C4-2B (cell line): ENCODE measurements at regions not wholly inside any gene's neighbourhood (a gene's known extent, or its start where the extent isn't known, plus 50 kb on each side); places are given as distances from the start of the nearest gene placed in this dataset.

ENCODE experiments used
- H3K27ac ChIP-seq: fragments of 450-650 bp; 2 replicates; pipeline ENCODE4 v1.5.1; 2017
- ZFX ChIP-seq: fragments of 450-650 bp; IDR thresholded peaks from 2 replicates; pipeline ENCODE4 v1.6.1; 2017
- TF ChIP-seq, protein P1 (sequence below): fragments of 450-650 bp; conservative IDR thresholded peaks from 2 replicates; pipeline ENCODE4 v1.5.1; 2017; ENCODE audit warnings: mild to moderate bottlenecking

DNA sequence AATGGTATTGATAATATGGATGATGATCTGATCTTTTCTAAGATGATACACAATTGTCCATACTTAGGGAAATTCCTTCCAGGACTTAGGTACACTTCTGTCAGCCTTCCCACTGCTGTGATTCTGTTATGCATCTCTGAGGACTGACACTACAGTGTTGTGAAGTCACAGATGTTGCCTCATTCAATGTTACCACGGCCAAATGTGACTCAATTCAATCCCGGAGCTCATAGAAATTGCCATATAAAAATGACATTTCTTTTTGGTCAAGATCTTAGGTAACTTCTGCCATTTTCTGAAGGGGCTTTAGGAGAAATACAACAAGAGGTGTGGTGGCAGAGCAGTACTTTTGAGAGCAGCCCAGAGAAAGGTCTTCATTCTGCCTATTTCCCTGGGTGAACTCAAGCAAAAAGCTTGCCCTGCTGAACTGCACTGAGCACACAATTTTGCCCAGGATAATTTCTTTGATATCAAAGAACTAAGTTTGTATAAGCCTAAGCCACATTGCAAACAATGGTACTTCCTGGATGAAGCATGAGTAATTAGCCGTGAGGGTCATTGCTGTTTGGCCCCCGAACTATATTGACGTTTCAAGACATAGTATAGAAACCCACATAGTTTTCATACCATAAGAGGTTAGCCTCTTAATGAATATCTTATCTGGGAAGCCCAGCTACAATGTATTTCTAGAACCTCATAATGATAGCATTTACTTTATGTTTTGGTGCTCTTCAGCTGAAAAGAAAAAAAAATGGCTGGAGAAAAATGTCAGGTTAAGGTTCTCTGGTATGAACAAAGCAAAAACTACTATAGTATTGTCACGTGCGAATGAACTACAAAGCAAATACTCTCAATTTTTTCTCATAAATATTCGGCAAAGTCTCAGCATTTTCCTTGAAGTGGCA is 437.4 kb downstream of the MEIS1 start:
- no peak for TF ChIP-seq ZFX
- TF ChIP-seq, protein P1, sequence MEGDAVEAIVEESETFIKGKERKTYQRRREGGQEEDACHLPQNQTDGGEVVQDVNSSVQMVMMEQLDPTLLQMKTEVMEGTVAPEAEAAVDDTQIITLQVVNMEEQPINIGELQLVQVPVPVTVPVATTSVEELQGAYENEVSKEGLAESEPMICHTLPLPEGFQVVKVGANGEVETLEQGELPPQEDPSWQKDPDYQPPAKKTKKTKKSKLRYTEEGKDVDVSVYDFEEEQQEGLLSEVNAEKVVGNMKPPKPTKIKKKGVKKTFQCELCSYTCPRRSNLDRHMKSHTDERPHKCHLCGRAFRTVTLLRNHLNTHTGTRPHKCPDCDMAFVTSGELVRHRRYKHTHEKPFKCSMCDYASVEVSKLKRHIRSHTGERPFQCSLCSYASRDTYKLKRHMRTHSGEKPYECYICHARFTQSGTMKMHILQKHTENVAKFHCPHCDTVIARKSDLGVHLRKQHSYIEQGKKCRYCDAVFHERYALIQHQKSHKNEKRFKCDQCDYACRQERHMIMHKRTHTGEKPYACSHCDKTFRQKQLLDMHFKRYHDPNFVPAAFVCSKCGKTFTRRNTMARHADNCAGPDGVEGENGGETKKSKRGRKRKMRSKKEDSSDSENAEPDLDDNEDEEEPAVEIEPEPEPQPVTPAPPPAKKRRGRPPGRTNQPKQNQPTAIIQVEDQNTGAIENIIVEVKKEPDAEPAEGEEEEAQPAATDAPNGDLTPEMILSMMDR: no peak
- H3K27ac ChIP-seq: no peak overlapping the region

- no peak overlapping the region for H3K27ac ChIP-seq
- no peak for TF ChIP-seq ZFX
Observed at GRCh38 chr2:66872986-66873754, 438.2 kb downstream of the MEIS1 start.

GRCh38 chr2:66874411-66874810 is 439.5 kb downstream of the MEIS1 start:
- no peak for TF ChIP-seq ZFX
- TF ChIP-seq, protein P1: no peak

DNA sequence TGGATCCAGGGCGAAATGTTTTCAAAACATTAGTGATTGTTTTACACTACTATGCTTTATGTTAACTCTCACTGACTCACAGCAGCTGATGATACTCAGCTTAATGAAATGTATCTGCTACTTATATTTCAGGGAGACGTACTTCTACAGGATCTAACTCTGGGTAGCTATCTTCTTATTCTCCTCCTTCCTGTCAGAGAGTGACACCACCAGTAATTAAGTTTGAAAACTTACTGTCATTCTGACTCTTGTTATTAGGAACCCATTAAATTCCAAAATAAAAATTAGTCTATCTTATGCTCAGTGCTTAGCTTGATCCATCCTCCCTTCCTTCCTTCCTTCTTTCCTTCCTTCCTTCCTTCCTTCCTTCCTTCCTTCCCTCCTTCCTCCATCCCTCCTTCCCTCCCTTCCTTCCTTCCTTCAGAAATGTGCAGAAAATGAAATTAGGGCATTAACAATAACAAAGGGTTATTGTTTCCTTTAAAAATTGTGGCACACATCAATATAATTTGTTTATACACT is 441.1 kb downstream of the MEIS1 start:
- no peak for TF ChIP-seq ZFX
- TF ChIP-seq, protein P1: no peak

More at GRCh38 chr2:66874411-66874810, 439.5 kb downstream of the MEIS1 start:
- H3K27ac ChIP-seq: no peak overlapping the region

GRCh38 chr2:66885775-66886383 is 451.0 kb downstream of the MEIS1 start:
- TF ChIP-seq, protein P1: no peak
- no peak for TF ChIP-seq ZFX
- no peak overlapping the region for H3K27ac ChIP-seq

More for the DNA sequence above, 441.1 kb downstream of the MEIS1 start:
- H3K27ac ChIP-seq: no peak overlapping the region

- TF ChIP-seq, protein P1: no peak
- TF ChIP-seq ZFX: no peak
- H3K27ac ChIP-seq: no peak overlapping the region
Observed at GRCh38 chr2:66888246-66888645, 453.3 kb downstream of the MEIS1 start.

GRCh38 chr2:66888791-66889631 is 454.1 kb downstream of the MEIS1 start:
- H3K27ac ChIP-seq: no peak overlapping the region
- TF ChIP-seq, protein P1: no peak
- no peak for TF ChIP-seq ZFX
